H7 (cell line): ENCODE measurements at regions not wholly inside any gene's neighbourhood (a gene's known extent, or its start where the extent isn't known, plus 50 kb on each side); places are given as distances from the start of the nearest gene placed in this dataset.

Experiments
- DNase-seq: peaks from one replicate; pipeline ENCODE4 v3.0.0; 2012
- H3K27me3 ChIP-seq: 2 replicates; pipeline ENCODE4 v1.6.0; 2011; ENCODE audit warnings: mild to moderate bottlenecking, low read length; ENCODE audit not compliant: control insufficient read depth, insufficient read depth
- H3K36me3 ChIP-seq: replicated peaks from 2 replicates; pipeline ENCODE4 v1.5.1; 2011; ENCODE audit warnings: low read length; ENCODE audit not compliant: control insufficient read depth, insufficient read depth
- H3K4me3 ChIP-seq: 2 replicates; pipeline ENCODE4 v1.5.1; 2011; ENCODE audit warnings: low read depth, mild to moderate bottlenecking, control low read depth, low read length, moderate library complexity; ENCODE audit not compliant: insufficient read depth

GRCh38 chr12:67927324-67927723 is 61.9 kb upstream of the IFNG-AS1 start:
- H3K36me3 ChIP-seq, result no peaks in the 10 kb centered on the region
- DNase-seq, result no peak
- no peaks in the 10 kb centered on the region for H3K27me3 ChIP-seq
- no peak overlapping the region for H3K4me3 ChIP-seq

- no peaks in the 10 kb centered on the region for H3K27me3 ChIP-seq
Observed at GRCh38 chr12:67927815-67928214, 61.4 kb upstream of the IFNG-AS1 start.

GRCh38 chr12:67928621-67929383 is 60.4 kb upstream of the IFNG-AS1 start:
- Histone ChIP-seq H3K4me3 (no peak overlapping the region), H3K36me3 (no peaks in the 10 kb centered on the region), H3K27me3 (no peaks in the 10 kb centered on the region)
- DNase-seq, result no peak

More at GRCh38 chr12:67927815-67928214, 61.4 kb upstream of the IFNG-AS1 start:
- H3K36me3 ChIP-seq, result no peaks in the 10 kb centered on the region
- DNase-seq, result no peak
- no peak overlapping the region for H3K4me3 ChIP-seq

GRCh38 chr12:67929384-67929772 is 59.9 kb upstream of the IFNG-AS1 start:
- H3K36me3 ChIP-seq, result no peaks in the 10 kb centered on the region
- H3K27me3 ChIP-seq, result no peaks in the 10 kb centered on the region
- no peak overlapping the region for H3K4me3 ChIP-seq
- DNase-seq, result no peak

- DNase-seq, result no peak
- no peaks in the 10 kb centered on the region for H3K36me3 ChIP-seq
- H3K27me3 ChIP-seq, result no peaks in the 10 kb centered on the region
- H3K4me3 ChIP-seq, result no peak overlapping the region
Observed at GRCh38 chr12:67937822-67938221, 51.4 kb upstream of the IFNG-AS1 start.
